HEK293T (cell line): ENCODE measurements at regions not wholly inside any gene's neighbourhood (a gene's known extent, or its start where the extent isn't known, plus 50 kb on each side); places are given as distances from the start of the nearest gene placed in this dataset.

Source experiments
- PKNOX1 ChIP-seq: fragments of 450-650 bp; IDR thresholded peaks from 2 replicates; pipeline ENCODE4 v1.6.1; 2016
- SP1 ChIP-seq: fragments of 450-650 bp; IDR thresholded peaks from 2 replicates; pipeline ENCODE4 v1.6.1; 2017
- SUZ12 ChIP-seq: fragments of 450-650 bp; IDR thresholded peaks from 2 replicates; pipeline ENCODE4 v1.6.1; 2016; ENCODE audit warnings: mild to moderate bottlenecking

GRCh38 chr4:18686338-18687037 lies 664.9 kb upstream of the LCORL start:
- TF ChIP-seq PKNOX1: no peak
- no peak for TF ChIP-seq SP1
- TF ChIP-seq SUZ12: no peak
